GM21515 (cell line): ENCODE measurements at regions not wholly inside any gene's neighbourhood (a gene's known extent, or its start where the extent isn't known, plus 50 kb on each side); places are given as distances from the start of the nearest gene placed in this dataset.

Experiments
- ATAC-seq: cut with Tn5 transposase; IDR thresholded peaks from one replicate; pipeline ENCODE4 v1.9.1; 2021; ENCODE audit not compliant: unreplicated experiment

DNA sequence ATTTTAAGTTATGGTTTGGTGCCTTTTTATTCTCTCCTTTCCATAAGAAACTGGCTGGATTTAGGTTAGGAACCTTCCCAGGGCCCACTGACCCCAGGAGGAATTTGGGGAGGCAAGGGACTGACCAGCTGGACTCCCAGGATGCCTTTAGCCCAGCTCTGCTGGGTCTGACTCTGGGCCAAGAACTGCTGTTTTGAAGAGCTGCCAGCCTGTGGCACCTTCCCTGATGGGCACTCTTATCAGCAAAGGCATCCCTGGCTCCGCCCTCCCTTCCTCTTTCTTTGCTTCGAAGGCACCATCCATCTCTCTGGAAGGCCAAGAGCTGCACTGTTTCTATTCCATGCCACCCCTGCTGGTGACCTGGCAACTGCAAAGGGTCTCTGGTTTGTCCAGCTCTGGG, 174.7 kb downstream of the POU4F1 start:
- ATAC-seq = no peak

DNA sequence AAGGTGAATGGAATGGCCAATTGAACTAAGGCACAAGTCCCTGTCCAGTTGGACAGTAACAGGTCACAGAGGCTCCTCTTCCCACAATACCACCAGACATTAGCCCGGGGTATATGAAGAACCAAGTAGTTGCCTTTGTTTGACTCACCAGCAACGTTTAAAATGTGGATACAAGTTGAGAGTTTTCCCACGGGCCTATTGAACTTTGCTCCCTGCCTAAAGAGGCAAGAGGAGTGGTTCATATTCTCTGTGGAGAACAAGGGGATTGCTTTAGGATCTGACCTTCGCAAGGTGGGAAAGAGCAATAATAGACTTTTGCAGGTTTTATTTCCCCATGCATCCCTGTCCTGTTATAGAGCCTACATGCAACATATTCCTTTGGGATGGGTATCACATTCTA, 177.2 kb downstream of the POU4F1 start:
- no peak for ATAC-seq

DNA sequence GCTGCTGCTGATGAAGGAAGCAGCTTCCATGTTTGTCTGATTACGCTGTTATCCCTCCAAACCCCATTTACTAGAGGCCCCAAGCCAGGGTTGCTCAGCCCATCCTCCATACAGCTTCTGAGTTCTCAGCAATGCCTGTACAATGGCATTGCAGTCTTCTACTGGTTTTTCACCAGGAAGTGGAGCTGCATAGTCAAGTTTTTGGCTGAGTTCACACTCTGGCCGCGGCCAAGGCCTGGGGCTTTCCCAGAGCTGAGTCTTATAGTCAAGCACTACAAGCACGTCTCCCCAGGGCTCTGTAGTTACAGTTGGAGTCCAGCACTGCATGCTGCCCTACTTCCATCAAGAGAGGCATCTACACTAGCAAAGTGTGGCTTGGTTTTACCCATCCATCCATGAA, 182.5 kb downstream of the POU4F1 start:
- no peak for ATAC-seq

DNA sequence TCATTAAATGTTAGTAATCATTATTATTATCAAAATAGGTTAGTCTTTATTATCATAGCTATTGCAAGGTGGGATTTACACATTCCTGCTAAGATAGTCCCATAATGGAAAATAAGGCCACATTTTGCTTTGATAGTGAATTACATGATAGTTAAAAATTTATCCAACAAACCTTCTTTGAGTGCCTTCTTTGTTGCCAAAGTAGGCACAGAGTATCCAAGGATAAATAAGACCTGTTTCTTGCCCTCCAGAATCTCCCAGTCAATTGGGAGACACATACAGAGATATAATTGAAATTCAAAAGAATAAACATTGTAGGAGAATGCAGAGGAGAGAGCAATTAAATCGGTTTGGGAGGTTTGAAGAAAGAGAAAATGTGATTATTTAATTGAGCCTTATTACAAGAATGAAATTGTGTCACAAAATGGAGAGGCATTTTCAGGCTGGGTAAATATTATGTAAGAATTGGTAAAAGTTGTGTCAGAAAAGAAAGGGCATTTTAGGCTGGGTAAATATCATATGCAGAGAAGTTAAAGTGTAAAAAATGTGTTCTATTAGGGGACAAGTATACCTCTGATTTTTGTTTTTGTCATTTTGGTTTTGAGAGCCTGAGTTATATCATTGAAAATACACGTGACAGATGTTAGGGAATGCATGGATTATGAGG, 189.3 kb downstream of the POU4F1 start:
- ATAC-seq = no peak

DNA sequence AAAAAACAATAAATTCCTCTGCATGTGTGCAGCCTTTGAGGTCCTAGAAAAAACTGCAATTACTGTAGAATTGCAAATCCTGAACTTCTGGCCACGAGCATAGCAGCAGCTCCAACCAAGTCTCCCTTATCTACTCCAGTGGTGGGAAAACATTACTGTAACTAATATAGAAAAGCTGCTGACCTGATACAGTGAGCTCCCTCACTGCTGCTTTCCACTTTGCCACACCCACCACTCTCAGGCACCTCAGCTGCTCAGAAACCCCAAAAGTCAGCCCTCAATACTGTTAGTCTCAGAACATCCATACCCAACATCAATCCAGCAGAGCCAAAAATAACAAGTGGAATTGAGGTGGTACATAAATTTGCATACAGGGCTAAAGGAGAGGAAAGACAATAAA, 192.5 kb downstream of the POU4F1 start:
- ATAC-seq = no peak

DNA sequence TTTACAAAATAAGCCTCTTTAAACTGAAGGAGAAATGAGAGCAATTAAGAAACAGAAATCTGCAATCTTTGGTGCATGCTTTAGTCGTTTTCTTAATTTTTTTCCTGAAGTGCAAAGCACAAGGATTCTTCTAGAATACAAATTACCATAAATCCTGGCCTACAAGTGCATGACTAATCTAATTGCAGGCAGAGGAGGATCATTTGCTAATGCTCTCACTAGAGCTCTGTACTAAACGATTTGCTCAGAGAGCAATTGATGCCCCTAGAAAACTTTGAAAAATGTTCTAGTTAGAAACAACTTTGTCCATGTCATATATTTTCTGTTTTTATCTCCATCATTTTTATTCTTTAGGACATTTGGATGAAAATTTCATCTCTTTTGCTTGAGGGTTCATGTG, 193.2 kb downstream of the POU4F1 start:
- ATAC-seq = no peak

DNA sequence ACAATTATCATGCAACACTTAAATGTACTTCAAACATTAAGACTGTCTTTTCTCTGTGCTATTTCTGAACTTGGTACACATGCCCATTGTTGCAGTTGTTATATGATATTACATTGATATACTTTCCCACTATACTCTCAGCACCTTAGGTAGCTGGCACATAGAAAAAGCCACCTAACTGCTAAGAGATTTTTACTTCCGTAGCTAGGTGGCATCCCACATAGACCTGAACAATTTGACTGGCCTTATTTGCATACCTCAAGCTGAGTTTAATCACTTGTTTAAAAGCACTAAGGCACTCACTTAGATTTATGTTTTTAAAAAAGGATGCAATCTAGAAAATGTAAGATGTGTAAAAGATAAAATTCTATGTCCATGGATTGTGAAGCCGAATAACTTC, 194.2 kb downstream of the POU4F1 start:
- ATAC-seq = peak; percentile 57

DNA sequence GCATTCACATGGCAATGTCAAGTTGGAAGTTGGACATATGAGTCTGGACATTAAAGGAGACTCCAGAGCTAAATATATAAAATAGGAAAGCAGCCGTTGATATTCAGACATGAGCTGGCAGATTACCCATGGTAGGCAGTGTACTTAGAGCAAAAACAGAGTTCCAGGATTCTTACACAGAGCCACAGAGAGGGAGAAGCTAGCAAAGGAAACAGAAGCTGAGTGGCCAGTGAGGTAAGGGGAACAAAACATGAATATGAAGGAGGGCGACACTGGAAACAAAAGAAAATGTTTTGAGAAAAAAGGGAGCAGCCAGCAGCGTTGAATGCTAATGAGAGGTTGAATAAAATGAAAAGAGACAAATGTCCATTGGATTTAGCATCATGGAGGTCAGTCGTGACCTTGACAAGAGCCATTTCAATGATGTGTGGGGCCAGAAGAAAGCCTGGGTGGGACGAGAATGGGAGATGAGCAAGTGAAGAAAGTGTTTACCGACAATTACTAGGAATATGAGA, 198.4 kb downstream of the POU4F1 start:
- ATAC-seq = no peak

DNA sequence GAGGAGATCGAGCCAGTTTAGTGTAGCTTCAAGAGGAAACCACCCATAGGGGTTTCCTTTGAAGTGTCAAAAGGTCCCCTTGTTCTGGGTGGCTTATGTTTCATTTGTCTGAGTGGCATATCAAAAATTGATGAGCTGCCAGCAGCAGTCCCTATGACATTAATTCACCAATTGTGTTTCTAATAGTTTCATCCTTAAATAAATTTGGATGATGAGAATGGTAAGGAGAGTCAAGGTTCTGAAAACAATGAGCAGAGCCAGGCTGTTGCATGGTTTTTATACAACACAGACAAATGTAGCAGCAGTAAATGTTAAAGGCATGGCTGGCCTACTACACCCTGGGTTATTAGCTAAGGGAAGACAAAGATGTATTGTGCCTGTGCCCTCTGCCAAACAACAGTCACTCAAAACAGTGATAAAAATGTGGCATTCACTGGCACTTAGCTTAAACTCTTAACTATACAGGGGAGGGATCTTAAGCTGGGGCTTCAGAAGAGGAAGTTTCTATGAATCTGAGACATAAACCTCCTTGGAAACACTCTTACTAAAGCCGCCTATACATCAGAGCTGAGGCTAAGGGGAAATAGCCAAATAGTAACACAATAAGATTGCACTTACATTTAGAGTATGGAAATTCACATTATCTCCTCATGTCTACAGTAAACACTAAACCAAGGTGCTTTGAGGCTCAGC, 200.5 kb downstream of the POU4F1 start:
- no peak for ATAC-seq

DNA sequence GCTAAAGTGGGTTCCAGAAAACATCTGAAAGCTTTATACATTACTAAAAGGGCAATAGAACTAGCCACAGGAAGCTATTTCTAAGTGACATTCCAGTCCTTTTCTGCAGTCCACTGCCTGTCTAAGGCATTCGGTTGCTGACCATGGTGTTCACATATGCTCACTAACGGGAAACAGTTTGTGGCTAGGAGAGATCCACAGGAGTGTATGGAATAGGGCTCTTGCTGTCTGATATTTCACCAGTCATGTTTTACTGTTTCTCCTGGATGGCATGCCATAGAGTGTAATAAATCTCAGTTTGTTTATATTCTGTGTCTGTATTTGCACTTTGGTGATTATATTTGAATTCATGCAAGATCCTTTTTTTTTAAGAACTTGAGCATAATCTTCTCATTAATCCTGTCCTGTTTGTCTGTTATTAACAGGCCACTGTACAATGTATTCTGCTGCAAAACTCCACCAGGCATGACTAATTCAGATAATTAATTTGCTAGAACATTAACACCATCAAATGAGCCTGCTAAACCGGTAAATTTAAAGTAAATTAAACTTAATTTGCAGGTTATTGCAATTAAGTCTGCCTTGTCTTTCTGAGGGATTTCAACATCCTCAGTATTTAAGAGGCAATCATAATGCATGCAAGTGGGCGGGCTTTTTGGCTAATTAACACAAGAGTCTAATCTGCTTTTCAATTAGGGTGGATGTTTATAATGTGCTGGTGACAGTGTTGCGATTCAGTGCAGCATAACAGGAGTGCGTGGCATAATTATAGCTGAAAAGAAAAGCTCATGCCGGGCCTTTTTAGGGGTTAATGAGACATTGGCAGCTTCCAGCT, 201.3 kb downstream of the POU4F1 start:
- no peak for ATAC-seq

DNA sequence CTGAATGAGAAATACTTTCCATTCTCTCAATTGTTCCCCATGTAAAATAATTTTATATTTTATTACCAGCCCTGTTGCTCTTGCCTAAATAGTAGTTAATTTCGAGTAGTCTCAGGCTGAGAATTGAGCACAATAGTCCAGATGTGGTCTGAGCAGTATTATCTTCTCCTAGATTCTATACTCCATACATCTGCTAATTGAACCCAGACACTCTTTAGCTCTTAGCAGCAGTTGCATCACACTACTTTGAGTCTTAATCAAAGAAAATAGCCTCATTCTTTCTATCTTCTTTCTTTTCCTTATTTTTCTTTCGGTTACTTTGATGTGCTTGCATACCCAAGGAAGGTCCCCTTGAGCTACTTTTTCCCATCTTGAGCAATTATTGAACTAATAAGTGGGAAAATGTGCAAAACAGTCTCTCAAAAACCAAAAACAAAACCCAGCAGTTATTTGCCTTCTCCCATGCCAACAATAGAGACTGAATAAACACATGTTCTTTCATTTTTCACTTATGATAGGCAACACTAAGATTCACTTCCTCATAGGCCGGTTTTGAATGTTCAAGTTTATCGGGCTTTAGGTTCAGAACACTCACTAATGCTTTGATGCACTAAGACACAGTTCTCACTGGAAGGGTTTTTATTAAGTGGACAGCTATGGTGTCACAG, 204.5 kb downstream of the POU4F1 start:
- peak; percentile 98 for ATAC-seq

DNA sequence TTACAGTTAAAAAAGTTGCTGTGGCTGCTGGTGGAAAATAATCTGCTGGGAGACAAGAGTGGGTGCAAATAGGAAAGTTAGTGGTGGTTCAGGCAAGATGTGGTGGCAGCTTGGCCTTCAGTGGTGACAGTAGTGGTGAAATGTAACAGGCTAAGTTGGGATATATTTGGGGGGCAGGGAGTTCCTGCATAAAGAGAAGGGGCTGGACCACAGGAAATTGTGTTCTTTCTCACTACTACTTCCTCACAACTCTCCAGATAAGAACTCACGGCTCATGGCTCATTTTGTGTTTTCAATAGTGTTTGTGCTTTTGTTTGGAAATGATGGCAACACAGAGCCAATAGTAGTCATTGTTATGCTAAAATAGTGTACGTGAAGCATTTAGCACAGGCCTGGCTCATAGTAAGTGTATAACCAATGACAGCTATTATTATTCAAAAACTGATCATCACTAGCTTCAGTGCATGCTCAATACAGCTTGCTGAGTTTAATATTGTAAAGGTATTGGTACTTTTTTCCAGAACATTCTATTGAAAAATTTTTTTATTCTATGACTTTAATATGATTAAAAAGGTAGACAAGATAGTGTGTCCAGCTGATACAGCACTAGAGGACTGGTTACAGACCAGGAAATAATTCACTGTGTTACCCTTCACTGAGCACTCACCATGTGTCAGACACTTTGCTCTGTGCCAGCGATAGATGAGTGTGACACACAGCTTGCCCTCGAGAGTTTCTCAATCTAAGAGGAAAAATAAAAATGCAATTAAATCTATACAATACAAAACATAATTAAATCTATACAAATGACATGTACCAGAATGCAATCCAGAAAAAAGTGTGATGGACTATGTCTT, 209.8 kb downstream of the POU4F1 start:
- ATAC-seq = no peak

DNA sequence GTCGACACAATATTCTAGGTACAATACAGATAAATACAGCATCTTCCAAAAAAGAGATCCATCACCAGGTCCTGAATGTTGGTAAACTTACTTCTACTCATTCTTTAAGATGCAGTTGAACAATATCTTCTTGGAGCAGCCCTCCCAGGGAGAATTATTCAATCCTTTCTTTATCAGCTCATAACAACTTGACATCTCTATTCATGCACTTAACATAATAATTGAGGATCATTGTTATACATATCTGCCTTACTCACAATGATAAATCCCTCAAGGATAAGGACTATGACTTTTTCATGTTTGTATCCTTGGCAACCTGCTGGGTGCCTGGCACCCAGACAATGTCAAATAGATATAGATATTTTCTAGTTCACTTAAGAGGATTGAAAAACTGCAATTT, 219.5 kb downstream of the POU4F1 start:
- no peak for ATAC-seq

DNA sequence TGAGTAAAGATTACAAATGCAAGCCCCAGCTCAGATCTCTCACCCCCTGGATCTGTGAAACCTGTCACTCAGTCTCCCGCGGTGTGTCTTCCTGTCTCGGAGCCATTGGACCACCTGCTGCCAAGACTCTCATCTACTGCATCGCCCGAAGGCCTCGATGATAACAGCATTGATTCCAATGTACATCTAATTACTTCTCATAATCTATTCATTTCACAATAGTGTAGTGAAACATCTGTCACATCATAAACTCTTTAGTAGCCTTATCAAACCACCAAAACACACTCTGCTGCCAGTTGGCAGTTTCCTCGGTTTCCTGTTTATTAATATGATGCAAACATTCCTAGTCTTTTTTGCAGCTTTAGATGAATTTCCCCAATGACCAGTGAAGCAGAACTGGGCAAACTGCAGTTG, 220.3 kb downstream of the POU4F1 start:
- no peak for ATAC-seq

DNA sequence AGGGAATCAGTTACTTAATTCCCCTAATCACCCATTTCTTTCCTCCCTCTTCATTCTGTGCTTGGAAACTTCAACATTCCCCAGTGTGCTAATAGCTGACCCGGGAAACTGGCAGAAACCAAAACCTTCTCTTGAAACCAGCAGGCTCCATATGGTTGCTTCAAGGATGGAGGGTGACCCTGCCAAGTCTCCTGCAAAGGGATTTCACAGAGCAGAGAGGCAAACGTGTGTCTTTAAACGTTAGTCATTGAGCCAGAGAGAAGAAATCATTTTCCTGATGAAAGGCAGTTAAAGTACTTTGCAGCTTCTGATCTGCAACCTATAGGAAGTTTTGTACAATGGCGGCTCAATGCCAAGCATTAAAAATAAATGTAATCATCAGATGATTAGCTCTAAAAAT, 220.9 kb downstream of the POU4F1 start:
- ATAC-seq = no peak

DNA sequence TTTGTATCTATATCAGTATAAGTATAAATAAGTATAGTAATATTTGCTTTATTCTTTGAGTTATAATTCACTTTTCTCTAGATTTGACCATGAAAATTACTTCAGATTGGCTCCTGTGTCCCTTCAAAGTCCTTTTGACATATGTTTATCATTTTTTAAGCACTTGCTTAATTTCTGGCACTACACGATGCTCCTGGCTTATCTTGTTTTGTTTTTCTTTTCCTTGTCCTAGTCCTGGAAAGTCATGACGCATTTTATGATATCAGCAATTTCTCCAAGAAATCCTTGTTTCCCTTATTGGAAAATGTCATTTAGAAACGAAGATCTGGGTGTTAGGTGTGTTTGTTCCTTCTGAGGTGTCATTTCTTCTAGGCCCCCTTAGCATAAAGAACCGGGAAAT, 226.5 kb downstream of the POU4F1 start:
- no peak for ATAC-seq

DNA sequence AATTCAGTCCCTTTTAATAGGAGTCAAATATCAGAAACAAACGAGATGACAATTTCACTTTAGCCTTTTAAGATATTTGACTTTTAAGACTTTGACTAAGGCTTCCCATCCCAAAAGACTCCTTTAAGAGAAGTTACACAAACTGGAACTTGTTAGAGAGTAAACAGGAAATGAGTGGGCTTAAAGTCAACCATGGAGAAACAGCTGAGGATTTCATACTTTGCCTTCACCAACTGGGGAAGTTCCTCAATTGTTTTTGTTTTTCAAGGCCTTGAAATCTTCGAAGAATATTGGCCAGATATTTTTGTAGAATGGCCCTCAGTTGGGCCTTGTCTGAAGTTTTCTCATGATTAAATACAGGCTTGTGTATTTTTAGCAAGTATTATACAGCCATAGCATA, 227.3 kb downstream of the POU4F1 start:
- no peak for ATAC-seq

DNA sequence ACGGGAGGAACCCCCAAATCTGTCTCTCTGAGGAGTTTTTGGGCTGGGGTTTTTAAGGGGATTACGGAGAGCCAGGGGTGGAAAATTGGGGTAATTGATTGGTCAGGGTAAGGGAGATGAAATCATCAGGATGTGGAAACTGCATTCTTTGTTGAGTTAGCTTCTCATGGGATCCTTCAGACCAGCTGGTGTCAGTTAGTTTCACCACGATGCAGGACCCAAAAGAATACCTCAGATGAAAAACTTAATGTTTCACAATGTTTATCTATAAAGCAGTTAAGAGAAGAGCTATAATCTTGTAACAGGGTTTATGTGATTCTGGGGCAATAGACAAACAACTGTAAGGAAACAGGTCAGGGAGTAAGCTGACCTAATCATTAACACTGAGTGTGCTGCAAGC, 230.8 kb downstream of the POU4F1 start:
- no peak for ATAC-seq

DNA sequence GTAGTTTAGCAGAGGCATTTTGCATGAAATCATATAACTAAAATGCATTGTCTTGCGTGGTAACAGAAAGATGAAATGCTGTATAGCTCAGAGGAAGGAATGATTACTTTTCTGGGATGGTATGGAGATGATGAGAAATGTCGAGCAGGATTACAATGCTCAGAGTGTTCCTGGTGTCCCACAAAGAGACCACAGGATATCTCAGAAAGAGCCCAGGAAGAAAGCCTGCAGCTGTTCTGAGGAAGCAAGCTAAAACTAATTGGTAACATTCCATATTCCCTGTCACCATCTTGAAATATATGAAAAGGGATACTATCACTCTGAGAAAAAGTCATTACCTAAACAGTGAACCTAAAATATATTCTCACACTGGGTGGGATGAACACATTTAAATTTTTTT, 233.1 kb downstream of the POU4F1 start:
- no peak for ATAC-seq

DNA sequence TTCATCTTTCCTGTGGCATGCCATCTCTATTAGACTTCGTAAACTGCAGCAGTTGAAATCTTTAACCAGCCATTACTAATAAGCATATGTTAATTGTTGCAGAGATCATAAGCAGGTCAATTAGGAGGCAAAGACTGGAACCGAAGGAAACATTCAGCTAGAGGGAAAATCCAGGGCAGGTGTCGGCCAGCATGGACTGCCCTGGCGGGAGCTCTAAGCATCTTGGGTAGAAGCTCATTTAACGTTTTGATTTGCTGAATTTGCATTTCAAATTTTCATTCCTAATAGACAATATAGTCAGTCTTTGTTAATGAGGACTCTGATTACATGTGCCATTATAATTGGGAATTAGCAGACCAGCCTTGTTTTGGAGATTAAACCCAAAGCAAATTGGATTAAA, 238.6 kb downstream of the POU4F1 start:
- ATAC-seq = no peak
